Myocyte (in vitro differentiated cells): ENCODE measurements at regions not wholly inside any gene's neighbourhood (a gene's known extent, or its start where the extent isn't known, plus 50 kb on each side); places are given as distances from the start of the nearest gene placed in this dataset.
"Not testable (repeated sequence)": the region's sequence is repeated elsewhere in the genome, so short reads cannot be mapped to it uniquely, and the experiment has no call there.

Experiments used
- DNase-seq: peaks from one replicate; pipeline ENCODE4 v3.0.0-alpha.2; 2012; ENCODE audit warnings: low read depth

GRCh38 chr15:93954985-93955571 is 276.3 kb upstream of the MCTP2 start:
- DNase-seq: no peak

- no peak for DNase-seq
Measured at GRCh38 chr15:93948726-93949125, 282.6 kb upstream of the MCTP2 start.

GRCh38 chr15:93943586-93943985 is 287.8 kb upstream of the MCTP2 start:
- no peak for DNase-seq

GRCh38 chr15:93942269-93942694 is 289.1 kb upstream of the MCTP2 start:
- no peak for DNase-seq

- DNase-seq: no peak
Measured at GRCh38 chr15:93941697-93942096, 289.7 kb upstream of the MCTP2 start.

GRCh38 chr15:93940226-93940625 is 291.1 kb upstream of the MCTP2 start:
- DNase-seq: no peak

GRCh38 chr15:93932164-93932776 is 299.1 kb upstream of the MCTP2 start:
- DNase-seq: no peak

GRCh38 chr15:93929375-93930094 is 301.8 kb upstream of the MCTP2 start:
- no peak for DNase-seq

GRCh38 chr15:93920204-93920603 is 311.2 kb upstream of the MCTP2 start:
- no peak for DNase-seq

- not testable (repeated sequence) for DNase-seq
Measured at GRCh38 chr15:93918801-93919200, 312.6 kb upstream of the MCTP2 start.

- no peak for DNase-seq
Measured at GRCh38 chr15:93917181-93917580, 314.2 kb upstream of the MCTP2 start.

- DNase-seq: no peak
Measured at GRCh38 chr15:93913871-93914270, 317.5 kb upstream of the MCTP2 start.

GRCh38 chr15:93913310-93913709 is 318.1 kb upstream of the MCTP2 start:
- no peak for DNase-seq

GRCh38 chr15:93900476-93901400 is 330.6 kb upstream of the MCTP2 start:
- DNase-seq: no peak

- no peak for DNase-seq
Measured at GRCh38 chr15:93899817-93900216, 331.5 kb upstream of the MCTP2 start.

GRCh38 chr15:93897377-93897776 is 334.0 kb upstream of the MCTP2 start:
- DNase-seq: no peak

- DNase-seq: no peak
Measured at GRCh38 chr15:93895976-93896770, 335.2 kb upstream of the MCTP2 start.

- DNase-seq: no peak
Measured at GRCh38 chr15:93894438-93895036, 336.8 kb upstream of the MCTP2 start.

- DNase-seq: no peak
Measured at GRCh38 chr15:93887151-93887550, 344.2 kb upstream of the MCTP2 start.

GRCh38 chr15:93882779-93883178 is 348.6 kb upstream of the MCTP2 start:
- no peak for DNase-seq
